H9 (cell line): ENCODE measurements at regions not wholly inside any gene's neighbourhood (a gene's known extent, or its start where the extent isn't known, plus 50 kb on each side); places are given as distances from the start of the nearest gene placed in this dataset.

Experiments used
- DNase-seq: peaks from one replicate; pipeline ENCODE4 v3.0.0-alpha.2; 2017
- H2AFZ ChIP-seq: one replicate; pipeline ENCODE4 v1.6.1; 2013; ENCODE audit warnings: mild to moderate bottlenecking, low read length, control low read depth, moderate library complexity
- H2AK5ac ChIP-seq: 2 replicates; pipeline ENCODE4 v1.6.1; 2013; ENCODE audit warnings: low read length, control low read depth, mixed read lengths; ENCODE audit not compliant: insufficient read length
- H2BK120ac ChIP-seq: one replicate; pipeline ENCODE4 v1.6.1; 2013; ENCODE audit warnings: low read depth, mild to moderate bottlenecking, low read length, control low read depth, inconsistent platforms; ENCODE audit not compliant: poor library complexity, severe bottlenecking
- H2BK12ac ChIP-seq: 2 replicates; pipeline ENCODE4 v1.6.1; 2013; ENCODE audit warnings: low read length, control low read depth, mixed read lengths, low read depth; ENCODE audit not compliant: insufficient read length
- H2BK15ac ChIP-seq: 2 replicates; pipeline ENCODE4 v1.6.1; 2013; ENCODE audit warnings: low read depth, low read length, control low read depth
- H2BK20ac ChIP-seq: one replicate; pipeline ENCODE4 v1.6.1; 2013; ENCODE audit warnings: low read depth, mild to moderate bottlenecking, low read length, control low read depth, inconsistent platforms; ENCODE audit not compliant: poor library complexity, severe bottlenecking
- H2BK5ac ChIP-seq: 2 replicates; pipeline ENCODE4 v1.6.1; 2013; ENCODE audit warnings: low read length, control low read depth, mixed read lengths; ENCODE audit not compliant: insufficient read length
- H3K14ac ChIP-seq: 2 replicates; pipeline ENCODE4 v1.6.1; 2013; ENCODE audit warnings: low read length, control low read depth; ENCODE audit not compliant: insufficient read depth
- H3K18ac ChIP-seq: 2 replicates; pipeline ENCODE4 v1.6.1; 2013; ENCODE audit warnings: low read depth, mild to moderate bottlenecking, mixed read lengths, low read length, control low read depth; ENCODE audit not compliant: insufficient read length
- H3K23ac ChIP-seq: 2 replicates; pipeline ENCODE4 v1.6.1; 2013; ENCODE audit warnings: low read length, control low read depth, mixed read lengths, low read depth; ENCODE audit not compliant: insufficient read length
- H3K23me2 ChIP-seq: 2 replicates; pipeline ENCODE4 v1.6.1; 2013; ENCODE audit warnings: low read depth, mild to moderate bottlenecking, mixed read lengths, low read length, control low read depth; ENCODE audit not compliant: insufficient read length, poor library complexity, severe bottlenecking
- H3K27ac ChIP-seq: 2 replicates; pipeline ENCODE4 v1.5.1; 2013; ENCODE audit warnings: low read length, control low read depth, mixed read lengths, low read depth; ENCODE audit not compliant: insufficient read length
- H3K27me3 ChIP-seq: 2 replicates; pipeline ENCODE4 v1.6.1; 2013; ENCODE audit warnings: low read length, control low read depth, inconsistent platforms; ENCODE audit not compliant: insufficient read depth
- H3K4ac ChIP-seq: 2 replicates; pipeline ENCODE4 v1.6.1; 2013; ENCODE audit warnings: low read depth, mild to moderate bottlenecking, control low read depth, inconsistent platforms, low read length, moderate library complexity
- H3K4me1 ChIP-seq: 2 replicates; pipeline ENCODE4 v1.6.1; 2013; ENCODE audit warnings: low read length, control low read depth, inconsistent platforms; ENCODE audit not compliant: insufficient read depth
- H3K4me2 ChIP-seq: 2 replicates; pipeline ENCODE4 v1.6.1; 2013; ENCODE audit warnings: low read length, control low read depth, mixed read lengths; ENCODE audit not compliant: insufficient read length, insufficient read depth
- H3K56ac ChIP-seq: 2 replicates; pipeline ENCODE4 v1.6.1; 2013; ENCODE audit warnings: low read depth, mild to moderate bottlenecking, mixed read lengths, low read length, control low read depth; ENCODE audit not compliant: insufficient read length
- H3K79me1 ChIP-seq: 2 replicates; pipeline ENCODE4 v1.6.1; 2013; ENCODE audit warnings: low read depth, mild to moderate bottlenecking, moderate library complexity, low read length, control low read depth, inconsistent platforms; ENCODE audit not compliant: insufficient read depth, poor library complexity, severe bottlenecking
- H3K79me2 ChIP-seq: 2 replicates; pipeline ENCODE4 v1.6.1; 2013; ENCODE audit warnings: low read length, control low read depth, inconsistent platforms; ENCODE audit not compliant: insufficient read depth
- H3K9ac ChIP-seq: 2 replicates; pipeline ENCODE4 v1.6.1; 2013; ENCODE audit warnings: low read length, control low read depth, mixed read lengths; ENCODE audit not compliant: insufficient read length; ENCODE audit errors: extremely low read depth
- H3K9me3 ChIP-seq: one replicate; pipeline ENCODE4 v1.6.1; 2013; ENCODE audit warnings: low read depth, low read length, inconsistent platforms; ENCODE audit not compliant: control insufficient read depth
- H3T11ph ChIP-seq: one replicate; pipeline ENCODE4 v1.6.1; 2013; ENCODE audit warnings: mild to moderate bottlenecking, low read length, control low read depth, inconsistent platforms
- H4K20me1 ChIP-seq: one replicate; pipeline ENCODE4 v1.6.1; 2013; ENCODE audit not compliant: control insufficient read depth, insufficient read length, insufficient read depth
- H4K5ac ChIP-seq: 2 replicates; pipeline ENCODE4 v1.6.1; 2013; ENCODE audit warnings: low read depth, mild to moderate bottlenecking, mixed read lengths, low read length, control low read depth; ENCODE audit not compliant: insufficient read length
- H4K8ac ChIP-seq: replicated peaks from 2 replicates; pipeline ENCODE4 v1.6.1; 2013; ENCODE audit warnings: low read length, control low read depth, mixed read lengths, low read depth; ENCODE audit not compliant: insufficient read length
- H4K91ac ChIP-seq: 2 replicates; pipeline ENCODE4 v1.6.1; 2013; ENCODE audit warnings: low read depth, mild to moderate bottlenecking, moderate library complexity, mixed read lengths, low read length, control low read depth; ENCODE audit not compliant: insufficient read length
- H3K27ac Mint-ChIP-seq, 3 experiments: 2 replicates in 2 of 3; 3 replicates in 1 of 3; pipeline ENCODE4 v1.8.0; 2020 to 2021; ENCODE audit warnings: mixed read lengths in 3 of 3, mild to moderate bottlenecking in 1 of 3, moderate library complexity in 1 of 3
- H3K27me3 Mint-ChIP-seq: 2 replicates; pipeline ENCODE4 v1.8.0; 2021; ENCODE audit warnings: low read depth, mild to moderate bottlenecking, moderate library complexity, mixed read lengths
- H3K36me3 Mint-ChIP-seq, 3 experiments: 2 replicates in 2 of 3; 3 replicates in 1 of 3; pipeline ENCODE4 v1.8.0; 2020 to 2021; ENCODE audit warnings: low read depth in 3 of 3, mixed read lengths in 3 of 3; ENCODE audit not compliant: insufficient read depth in 1 of 3
- H3K4me1 Mint-ChIP-seq, 2 experiments: 2 replicates each; pipeline ENCODE4 v1.8.0; 2020; ENCODE audit warnings: mixed read lengths in 2 of 2
- H3K4me3 Mint-ChIP-seq, 2 experiments: 2 replicates in 1 of 2; 3 replicates in 1 of 2; pipeline ENCODE4 v1.8.0; 2020 to 2021; ENCODE audit warnings: mild to moderate bottlenecking in 2 of 2, mixed read lengths in 2 of 2, moderate library complexity in 1 of 2
- H3K9me3 Mint-ChIP-seq, 2 experiments: 2 replicates in 1 of 2; 3 replicates in 1 of 2; pipeline ENCODE4 v1.8.0; 2020; ENCODE audit warnings: mild to moderate bottlenecking in 2 of 2, mixed read lengths in 2 of 2, moderate library complexity in 1 of 2
- WGBS: extraction: QIAGEN DNeasy Blood & Tissue Kit; methylation state at CpG from one replicate; pipeline ENCODE4 v1.1.7; 2013; ENCODE audit warnings: missing lambda C conversion rate, low lambda C conversion rate, mixed read lengths; ENCODE audit not compliant: insufficient read length; ENCODE audit errors: extremely low coverage; 5-methylcytosine and 5-hydroxymethylcytosine counted together
- TF ChIP-seq, protein P1 (sequence below): fragments of 200-600 bp; sonication (generic); conservative IDR thresholded peaks from 3 replicates; pipeline ENCODE4 v1.8.0; 2021; ENCODE audit warnings: antibody characterized with exemption, mild to moderate bottlenecking

GRCh38 chr1:194333240-194333639 is 1146.8 kb upstream of the B3GALT2 start:
- Histone ChIP-seq H2BK120ac (no peak overlapping the region), H2AK5ac (no peak overlapping the region), H4K5ac (no peak overlapping the region), H3K9ac (no peak overlapping the region), H3K4me2 (no peak overlapping the region), H2BK5ac (no peak overlapping the region), H3K4ac (no peak overlapping the region), H3K14ac (no peak overlapping the region), H3K4me1 (no peaks in the 10 kb centered on the region), H3K27me3 (no peaks in the 10 kb centered on the region), H4K20me1 (no peaks in the 10 kb centered on the region), H3K23me2 (no peaks in the 10 kb centered on the region), H2BK15ac (no peak overlapping the region), H2AFZ (no peak overlapping the region), H3K23ac (no peak overlapping the region), H3K9me3 (no peaks in the 10 kb centered on the region), H3T11ph (no peak overlapping the region), H3K18ac (no peak overlapping the region), H2BK20ac (no peak overlapping the region), H2BK12ac (no peak overlapping the region), H4K8ac (no peak overlapping the region), H3K79me2 (no peaks in the 10 kb centered on the region), H3K56ac (no peak overlapping the region), H3K79me1 (no peaks in the 10 kb centered on the region), H3K27ac (no peak overlapping the region), H4K91ac (no peak overlapping the region)
- H3K4me3 Mint-ChIP-seq: no peak overlapping the region
- H3K27me3 Mint-ChIP-seq: no peaks in the 10 kb centered on the region
- TF ChIP-seq, protein P1, sequence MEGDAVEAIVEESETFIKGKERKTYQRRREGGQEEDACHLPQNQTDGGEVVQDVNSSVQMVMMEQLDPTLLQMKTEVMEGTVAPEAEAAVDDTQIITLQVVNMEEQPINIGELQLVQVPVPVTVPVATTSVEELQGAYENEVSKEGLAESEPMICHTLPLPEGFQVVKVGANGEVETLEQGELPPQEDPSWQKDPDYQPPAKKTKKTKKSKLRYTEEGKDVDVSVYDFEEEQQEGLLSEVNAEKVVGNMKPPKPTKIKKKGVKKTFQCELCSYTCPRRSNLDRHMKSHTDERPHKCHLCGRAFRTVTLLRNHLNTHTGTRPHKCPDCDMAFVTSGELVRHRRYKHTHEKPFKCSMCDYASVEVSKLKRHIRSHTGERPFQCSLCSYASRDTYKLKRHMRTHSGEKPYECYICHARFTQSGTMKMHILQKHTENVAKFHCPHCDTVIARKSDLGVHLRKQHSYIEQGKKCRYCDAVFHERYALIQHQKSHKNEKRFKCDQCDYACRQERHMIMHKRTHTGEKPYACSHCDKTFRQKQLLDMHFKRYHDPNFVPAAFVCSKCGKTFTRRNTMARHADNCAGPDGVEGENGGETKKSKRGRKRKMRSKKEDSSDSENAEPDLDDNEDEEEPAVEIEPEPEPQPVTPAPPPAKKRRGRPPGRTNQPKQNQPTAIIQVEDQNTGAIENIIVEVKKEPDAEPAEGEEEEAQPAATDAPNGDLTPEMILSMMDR: no peak
- DNase-seq: no peak
- H3K4me1 Mint-ChIP-seq: no peaks in the 10 kb centered on the region
- no peaks in the 10 kb centered on the region for H3K9me3 Mint-ChIP-seq
- no peaks in the 10 kb centered on the region for H3K36me3 Mint-ChIP-seq
- no CpG with 5 or more reads among the region's 3 CpGs for WGBS
- H3K27ac Mint-ChIP-seq: no peak overlapping the region
